ENCODE measurements at regions not wholly inside any gene's neighbourhood (a gene's known extent, or its start where the extent isn't known, plus 50 kb on each side); places are given as distances from the start of the nearest gene placed in this dataset.
"Not testable (repeated sequence)": the region's sequence is repeated elsewhere in the genome, so short reads cannot be mapped to it uniquely, and the experiment has no call there.

GRCh38 chr3:25895443-25895842 lies 105.6 kb downstream of the OXSM start:
- DNase-seq (ENCODE audit: low spot score): peak; percentile 62

- no peak for DNase-seq (ENCODE audit: low spot score)
Measured at GRCh38 chr3:25897019-25897418, 107.1 kb downstream of the OXSM start.

DNA sequence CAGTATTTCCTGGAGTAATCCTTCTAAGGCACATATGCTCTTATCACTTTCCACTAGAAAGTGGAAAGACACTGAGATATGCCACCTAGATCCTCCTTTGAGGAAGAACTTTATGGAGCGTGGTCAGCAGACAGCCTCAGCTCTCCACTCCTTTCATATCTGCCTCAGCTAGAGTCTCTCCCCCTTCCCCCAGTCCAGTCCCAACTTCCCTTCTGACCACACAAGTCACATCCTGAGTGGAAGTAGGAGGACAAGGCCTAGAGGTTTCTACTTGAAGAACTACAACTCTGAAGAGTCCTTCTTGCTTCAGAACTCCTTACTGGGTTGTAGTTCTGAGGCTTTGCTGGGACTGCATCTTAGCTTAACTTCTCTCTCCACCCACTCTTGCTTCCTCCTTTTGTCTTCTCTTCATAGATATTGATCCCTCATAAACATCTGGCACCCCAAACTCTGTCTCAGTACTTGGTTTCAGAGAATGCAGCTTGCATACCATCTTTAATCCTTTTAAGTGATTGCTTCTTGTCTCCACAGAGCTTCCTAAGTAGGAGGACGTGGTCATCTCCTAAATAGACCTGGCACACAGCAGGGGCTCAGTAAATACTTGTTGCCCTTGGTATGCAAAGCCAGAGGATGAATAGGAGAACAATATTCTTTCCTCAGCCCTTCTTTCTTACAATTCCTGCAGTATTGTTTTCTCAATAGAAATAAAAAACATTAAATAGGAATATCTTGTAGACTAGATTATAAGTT lies 109.6 kb downstream of the OXSM start:
- no peak for DNase-seq (ENCODE audit: low spot score)

- no peak for DNase-seq (ENCODE audit: low spot score)
Measured at GRCh38 chr3:25900161-25900560, 110.3 kb downstream of the OXSM start.

DNA sequence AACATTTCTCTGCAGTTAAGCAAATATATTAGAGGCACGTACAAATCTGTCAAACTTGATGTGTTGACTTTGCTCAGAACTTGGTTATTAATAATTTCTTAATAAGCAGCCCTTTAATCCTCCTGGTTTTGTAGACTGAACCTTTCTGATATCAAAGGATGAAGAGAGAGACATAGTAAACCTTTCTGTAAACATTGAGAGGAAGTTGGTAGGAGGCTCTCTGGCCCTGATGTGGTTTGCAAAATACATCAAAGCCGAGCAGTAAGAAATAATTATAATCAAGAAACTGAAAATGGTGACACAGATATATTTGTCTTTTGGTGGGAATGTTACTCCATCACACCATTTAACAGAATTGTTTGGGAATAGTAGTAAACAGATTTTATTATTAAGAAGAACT lies 111.9 kb downstream of the OXSM start:
- DNase-seq (ENCODE audit: low spot score): no peak

DNA sequence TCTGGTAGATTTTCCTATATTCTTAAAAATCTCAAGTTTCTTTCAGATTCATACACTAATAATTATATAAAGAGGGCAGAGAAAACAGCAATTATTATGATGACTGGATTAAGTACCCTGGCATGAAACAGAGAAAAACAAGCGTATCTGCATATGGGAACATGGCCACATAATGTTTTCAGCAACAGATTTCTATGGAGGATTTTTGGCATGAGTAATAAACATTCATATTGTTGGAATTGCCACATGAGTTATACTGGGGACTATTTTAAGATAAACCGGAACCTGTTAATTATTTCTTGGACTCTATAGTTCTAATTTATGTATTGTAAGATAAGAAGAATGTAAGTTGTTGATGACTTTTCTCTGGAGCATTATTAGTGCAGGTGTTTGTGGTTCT lies 112.7 kb downstream of the OXSM start:
- no peak for DNase-seq (ENCODE audit: low spot score)

- peak; percentile 36 for DNase-seq (ENCODE audit: low spot score)
Measured at GRCh38 chr3:25903371-25904129, 113.7 kb downstream of the OXSM start.

DNA sequence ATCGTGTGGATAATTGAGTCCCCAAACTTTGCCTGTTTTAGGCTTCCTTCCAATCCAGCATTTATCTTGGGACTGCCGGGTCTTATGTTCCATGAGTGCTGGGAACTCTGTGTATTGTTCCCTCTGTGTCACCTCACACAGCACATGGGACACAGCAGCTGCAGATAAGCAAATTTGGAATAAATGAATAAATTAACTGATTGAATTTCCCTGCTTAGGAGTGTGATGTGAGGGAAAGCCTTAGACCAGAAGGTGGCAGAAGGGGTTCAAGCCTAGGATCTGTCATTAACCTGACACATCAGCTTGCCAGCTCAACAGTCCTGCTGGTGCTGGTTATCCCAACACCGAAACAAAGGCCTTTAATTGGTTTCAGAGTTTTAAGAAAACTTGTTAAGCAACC lies 114.3 kb downstream of the OXSM start:
- DNase-seq (ENCODE audit: low spot score): no peak

GRCh38 chr3:25906132-25906906 lies 116.4 kb downstream of the OXSM start:
- DNase-seq (ENCODE audit: low spot score): no peak

- DNase-seq (ENCODE audit: low spot score): peak; percentile 47
Measured at GRCh38 chr3:25907081-25907480, 117.2 kb downstream of the OXSM start.

DNA sequence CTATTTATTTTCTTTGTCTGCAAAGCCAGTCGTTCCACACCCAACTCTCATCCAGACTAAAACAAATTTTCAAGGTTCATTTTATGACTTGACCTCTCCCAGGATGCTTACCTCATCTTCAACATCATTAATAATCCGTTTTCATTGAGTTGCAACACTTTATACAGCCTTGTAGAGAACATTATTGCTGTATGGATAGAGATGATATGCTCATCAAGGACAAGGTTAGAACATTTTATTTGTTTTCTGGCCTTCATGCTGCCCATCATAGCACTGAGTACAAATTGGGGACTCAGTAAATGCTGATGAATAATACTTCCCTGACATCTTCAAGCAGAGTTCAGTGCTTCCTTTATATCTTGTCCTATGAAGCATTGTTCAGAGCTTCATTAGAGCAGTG lies 120.2 kb downstream of the OXSM start:
- DNase-seq (ENCODE audit: low spot score): no peak

- DNase-seq (ENCODE audit: low spot score): no peak
Measured at GRCh38 chr3:25910997-25911396, 121.1 kb downstream of the OXSM start.

DNA sequence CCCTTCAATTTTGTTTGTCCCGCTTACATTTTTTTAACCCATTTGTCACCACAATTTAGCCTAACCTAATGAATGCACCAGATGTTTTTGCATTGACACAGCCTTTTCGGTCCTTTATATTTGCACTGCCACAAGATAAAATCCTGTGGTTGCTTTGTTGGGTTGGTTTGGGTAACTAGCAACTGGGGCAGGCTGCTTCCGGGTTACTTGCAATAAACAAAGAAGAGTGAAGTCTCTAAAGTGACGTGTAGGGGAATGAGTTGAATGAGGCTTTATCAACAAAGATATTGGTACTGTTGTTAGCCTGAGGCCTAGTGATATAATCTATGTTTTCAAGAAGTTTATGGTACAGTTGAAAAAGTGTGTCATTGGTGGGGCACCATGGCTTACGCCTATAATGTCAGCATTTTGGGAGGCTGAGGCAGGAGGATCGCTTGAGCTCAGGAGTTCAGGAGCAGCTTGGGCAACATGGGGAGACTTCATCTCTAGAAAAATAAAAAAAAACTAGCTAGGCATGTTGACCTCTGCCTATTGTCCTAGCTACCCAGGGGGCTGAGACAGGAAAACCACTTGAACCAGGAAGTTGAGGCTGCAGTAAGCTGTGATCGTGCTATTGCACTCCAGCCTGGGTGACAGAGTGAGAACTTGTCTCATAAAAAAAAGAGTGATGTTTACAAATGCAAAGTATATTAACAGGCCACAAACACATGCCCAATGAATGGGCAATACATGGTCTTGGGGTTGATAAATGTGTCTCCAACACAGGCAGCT lies 121.8 kb downstream of the OXSM start:
- DNase-seq (ENCODE audit: low spot score): no peak

DNA sequence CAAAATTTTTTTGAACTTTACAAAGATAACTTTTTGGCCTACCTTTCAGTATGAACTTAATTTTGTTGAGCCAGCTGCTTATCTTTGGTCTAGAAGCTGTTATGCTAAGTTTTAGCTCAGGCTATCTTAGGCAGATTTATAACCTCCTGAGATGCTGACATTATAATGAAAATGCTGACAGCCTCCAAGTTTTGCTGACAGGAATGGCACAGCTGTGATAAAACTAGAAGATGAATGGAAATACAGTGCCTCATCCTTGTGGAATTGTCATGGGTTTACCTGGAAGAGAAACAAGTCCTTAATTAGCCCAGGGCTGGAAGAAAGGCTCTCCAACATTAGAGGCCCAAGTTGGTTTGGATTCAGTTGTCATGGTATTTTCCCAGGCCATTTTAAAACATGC lies 123.3 kb downstream of the OXSM start:
- no peak for DNase-seq (ENCODE audit: low spot score)

GRCh38 chr3:25915673-25916072 lies 125.8 kb downstream of the OXSM start:
- DNase-seq (ENCODE audit: low spot score): no peak

GRCh38 chr3:25916321-25916720 lies 126.4 kb downstream of the OXSM start:
- DNase-seq (ENCODE audit: low spot score): no peak

- DNase-seq (ENCODE audit: low spot score): not testable (repeated sequence)
Measured at GRCh38 chr3:25931967-25932366, 142.1 kb downstream of the OXSM start.

DNA sequence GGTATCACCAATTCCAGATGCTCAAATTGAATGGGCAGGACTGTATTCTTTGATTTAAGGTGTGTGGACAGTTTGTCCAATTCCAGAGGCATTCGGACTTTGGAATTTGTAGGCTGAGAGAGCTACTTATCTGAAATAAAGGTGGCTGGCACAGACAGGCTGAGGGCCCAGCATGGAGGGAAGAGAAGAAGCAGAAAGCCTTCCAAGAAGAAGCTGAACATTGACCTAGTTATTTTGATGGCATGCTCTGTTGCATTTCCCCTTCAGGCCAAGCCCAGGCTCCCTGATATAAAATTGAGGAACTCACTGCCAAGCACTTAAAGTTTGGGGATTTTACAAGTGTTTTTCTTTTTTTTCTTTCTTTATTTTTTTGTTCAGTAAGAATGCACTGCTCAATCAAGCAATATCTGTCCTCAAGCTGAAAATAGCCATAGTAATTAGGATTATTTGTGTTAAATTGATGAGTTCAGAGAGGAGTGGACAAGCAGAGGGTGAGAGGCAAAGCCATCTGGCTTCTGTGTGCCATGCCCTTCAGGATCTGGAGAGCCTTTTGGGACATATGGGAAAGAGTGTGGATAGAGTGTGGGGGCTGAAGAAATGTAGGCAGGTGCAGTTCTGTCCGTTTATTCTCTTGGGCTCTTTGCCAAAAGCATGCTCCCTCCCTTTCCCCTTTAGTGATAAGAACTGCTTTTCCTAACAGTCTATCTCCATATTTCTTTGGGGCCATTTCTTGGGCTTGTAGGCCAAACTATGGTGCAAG lies 148.9 kb downstream of the OXSM start:
- no peak for DNase-seq (ENCODE audit: low spot score)

DNA sequence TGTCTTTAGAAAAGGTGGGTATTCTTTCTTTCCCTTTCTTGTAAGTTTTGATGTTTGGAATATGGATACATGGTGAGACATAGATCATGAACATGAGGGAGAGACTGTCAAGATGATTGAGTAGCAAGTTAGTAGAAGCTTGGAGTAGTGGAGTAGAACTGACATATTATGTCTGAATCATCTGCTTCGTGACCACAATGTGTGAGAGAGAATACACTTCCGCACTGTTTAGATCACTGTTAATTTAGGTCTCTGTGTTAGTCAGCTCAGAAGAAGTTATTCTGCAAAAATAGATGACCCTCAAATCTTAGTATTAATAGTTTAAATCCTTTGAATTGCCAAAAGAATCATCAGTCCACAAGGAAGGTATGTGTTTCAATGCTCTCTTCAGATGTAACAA lies 151.0 kb downstream of the OXSM start:
- no peak for DNase-seq (ENCODE audit: low spot score)

DNA sequence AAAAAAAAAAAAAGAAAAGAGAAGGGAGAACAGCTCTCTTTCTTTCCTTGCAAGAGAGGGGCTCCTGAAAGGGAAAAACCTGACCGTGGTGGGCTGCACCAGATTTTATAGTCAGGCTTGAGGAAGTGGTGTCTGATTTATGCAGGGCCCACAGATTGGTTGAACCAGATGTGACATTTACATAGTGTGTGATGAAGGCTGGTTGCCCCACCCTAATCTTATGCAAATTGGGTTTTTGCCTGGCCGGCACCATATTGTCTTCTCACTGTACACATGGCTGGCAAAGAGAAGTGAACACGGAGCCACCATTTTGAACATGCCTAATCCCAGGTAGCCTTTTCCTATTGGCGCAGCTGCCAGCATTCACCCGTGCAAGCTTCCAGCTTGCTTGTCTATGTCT lies 154.4 kb downstream of the OXSM start:
- no peak for DNase-seq (ENCODE audit: low spot score)

DNA sequence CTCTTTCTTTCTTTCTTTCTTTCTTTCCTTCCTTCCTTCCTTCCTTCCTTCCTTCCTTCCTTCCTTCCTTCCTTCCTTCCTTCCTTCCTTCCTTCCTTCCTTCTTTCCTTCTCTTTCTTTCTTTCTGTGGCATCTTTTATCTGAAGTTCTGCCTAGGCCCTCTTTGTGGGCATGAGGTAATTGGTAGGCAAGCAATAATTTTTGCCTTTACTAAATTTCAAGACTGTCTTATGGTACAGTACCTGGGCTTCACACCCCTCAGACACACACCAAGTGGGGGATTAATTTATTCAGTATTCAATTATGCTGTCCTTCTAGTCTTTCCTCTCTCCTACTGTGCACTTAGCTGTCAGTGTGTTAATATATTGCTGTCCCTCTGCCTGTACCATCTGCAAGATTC lies 155.5 kb downstream of the OXSM start:
- DNase-seq (ENCODE audit: low spot score): no peak
